Neuronal stem cell (in vitro differentiated cells): ENCODE measurements at regions not wholly inside any gene's neighbourhood (a gene's known extent, or its start where the extent isn't known, plus 50 kb on each side); places are given as distances from the start of the nearest gene placed in this dataset.
"Not testable (repeated sequence)": the region's sequence is repeated elsewhere in the genome, so short reads cannot be mapped to it uniquely, and the experiment has no call there.

Experiments used
- DNase-seq: peaks from one replicate; pipeline ENCODE4 v3.0.0-alpha.2; 2013; ENCODE audit warnings: low spot score
- H2AFZ ChIP-seq: one replicate; pipeline ENCODE4 v1.6.1; 2013; ENCODE audit warnings: mild to moderate bottlenecking, low read length, inconsistent platforms
- H2AK5ac ChIP-seq: 2 replicates; pipeline ENCODE4 v1.6.1; 2013; ENCODE audit warnings: low read depth, mild to moderate bottlenecking, inconsistent platforms, low read length, moderate library complexity, mixed read lengths
- H2BK120ac ChIP-seq: 2 replicates; pipeline ENCODE4 v1.6.1; 2013; ENCODE audit warnings: low read depth, mild to moderate bottlenecking, inconsistent platforms, low read length, moderate library complexity, mixed read lengths
- H2BK12ac ChIP-seq: one replicate; pipeline ENCODE4 v1.6.1; 2013; ENCODE audit warnings: low read length, inconsistent platforms
- H2BK15ac ChIP-seq: 2 replicates; pipeline ENCODE4 v1.6.1; 2013; ENCODE audit warnings: mild to moderate bottlenecking, low read length, inconsistent platforms, mixed read lengths
- H2BK5ac ChIP-seq: one replicate; pipeline ENCODE4 v1.6.1; 2013; ENCODE audit warnings: inconsistent platforms, mild to moderate bottlenecking, low read length, moderate library complexity
- H3K14ac ChIP-seq: one replicate; pipeline ENCODE4 v1.6.1; 2013; ENCODE audit warnings: low read length, inconsistent platforms
- H3K18ac ChIP-seq: 2 replicates; pipeline ENCODE4 v1.6.1; 2013; ENCODE audit warnings: low read length, inconsistent platforms
- H3K23ac ChIP-seq: 2 replicates; pipeline ENCODE4 v1.6.1; 2013; ENCODE audit warnings: low read depth, mild to moderate bottlenecking, mixed read lengths, low read length, inconsistent platforms; ENCODE audit not compliant: poor library complexity
- H3K27ac ChIP-seq: replicated peaks from 3 replicates; pipeline ENCODE4 v1.5.1; 2013; ENCODE audit warnings: low read length, inconsistent platforms
- H3K27me3 ChIP-seq, 3 experiments: 2 replicates each; pipeline ENCODE4 v1.6.1; 2013; ENCODE audit warnings: low read length in 3 of 3, mild to moderate bottlenecking in 2 of 3, inconsistent platforms in 1 of 3, low read depth in 1 of 3, mixed read lengths in 1 of 3, moderate library complexity in 1 of 3; ENCODE audit not compliant: control insufficient read depth in 3 of 3, insufficient read depth in 3 of 3
- H3K36me3 ChIP-seq, 2 donors: replicated peaks in 1 of 2; 2 replicates each; pipeline ENCODE4 v1.6.1; 2013; ENCODE audit warnings: low read length in 2 of 2; ENCODE audit not compliant: control insufficient read depth in 2 of 2, insufficient read depth in 2 of 2
- H3K4ac ChIP-seq: 2 replicates; pipeline ENCODE4 v1.6.1; 2013; ENCODE audit warnings: inconsistent platforms, mild to moderate bottlenecking, low read length, moderate library complexity
- H3K4me1 ChIP-seq, 2 donors: 1 replicate in 1 of 2; 2 replicates in 1 of 2; pipeline ENCODE4 v1.6.1; 2013; ENCODE audit warnings: low read length in 2 of 2, low read depth in 1 of 2; ENCODE audit not compliant: control insufficient read depth in 2 of 2, insufficient read depth in 1 of 2
- H3K4me2 ChIP-seq: one replicate; pipeline ENCODE4 v1.6.1; 2013; ENCODE audit warnings: mild to moderate bottlenecking, low read length, inconsistent platforms; ENCODE audit not compliant: insufficient read depth, poor library complexity, severe bottlenecking
- H3K4me3 ChIP-seq, 2 donors: 2 replicates each; pipeline ENCODE4 v1.5.1; 2013; ENCODE audit warnings: low read length in 2 of 2, mild to moderate bottlenecking in 2 of 2, inconsistent platforms in 1 of 2, moderate library complexity in 1 of 2
- H3K79me1 ChIP-seq: one replicate; pipeline ENCODE4 v1.6.1; 2013; ENCODE audit warnings: low read depth, mild to moderate bottlenecking, inconsistent platforms, low read length, moderate library complexity
- H3K9ac ChIP-seq: one replicate; pipeline ENCODE4 v1.6.1; 2013; ENCODE audit warnings: mild to moderate bottlenecking, low read depth, low read length, inconsistent platforms; ENCODE audit not compliant: poor library complexity
- H3K9me3 ChIP-seq, 2 donors: replicated peaks in 1 of 2; 2 replicates each; pipeline versions ENCODE3 to v1.6.1; 2013; ENCODE audit warnings: low read length in 2 of 2, mild to moderate bottlenecking in 2 of 2, inconsistent platforms in 1 of 2, low read depth in 1 of 2, mixed read lengths in 1 of 2, moderate library complexity in 1 of 2; ENCODE audit not compliant: control insufficient read depth in 2 of 2, insufficient read depth in 1 of 2
- H4K8ac ChIP-seq: one replicate; pipeline ENCODE4 v1.6.1; 2013; ENCODE audit warnings: low read depth, mild to moderate bottlenecking, inconsistent platforms, low read length, moderate library complexity
- H4K91ac ChIP-seq: one replicate; pipeline ENCODE4 v1.6.1; 2013; ENCODE audit warnings: low read length, low read depth, mild to moderate bottlenecking, inconsistent platforms; ENCODE audit not compliant: poor library complexity
- WGBS, 2 donors: extraction: QIAGEN DNeasy Blood & Tissue Kit; methylation state at CpG; one replicate each; pipeline ENCODE4 v1.1.7; 2013; ENCODE audit warnings: missing lambda C conversion rate in 2 of 2, mixed read lengths in 1 of 2; ENCODE audit not compliant: insufficient read length in 2 of 2, insufficient replicate concordance in 1 of 2; ENCODE audit errors: extremely low coverage in 2 of 2; 5-methylcytosine and 5-hydroxymethylcytosine counted together

DNA sequence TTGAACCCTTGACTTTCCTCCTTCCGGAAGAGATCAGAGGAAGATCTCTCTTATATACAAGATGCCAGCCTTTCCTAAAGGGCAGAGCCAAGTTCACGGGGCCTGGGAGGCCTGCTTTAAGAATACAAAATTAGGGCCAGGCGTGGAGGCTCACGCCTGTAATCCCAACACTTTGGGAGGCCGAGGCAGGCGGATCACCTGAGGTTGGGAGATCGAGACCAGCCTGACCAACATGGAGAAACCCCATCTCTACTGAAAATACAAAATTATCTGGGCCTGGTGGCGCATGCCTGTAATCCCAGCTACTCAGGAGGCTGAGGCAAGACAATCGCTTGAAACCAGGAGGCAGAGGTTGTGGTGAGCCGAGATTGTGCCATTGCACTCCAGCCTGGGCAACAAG, 108.2 kb upstream of the SPDYE9 start:
- not testable (repeated sequence) for H3K9me3 ChIP-seq, H2AK5ac ChIP-seq, H2AFZ ChIP-seq, H3K4me2 ChIP-seq, H2BK12ac ChIP-seq, H3K79me1 ChIP-seq, H3K4ac ChIP-seq, H3K9ac ChIP-seq, H2BK5ac ChIP-seq, H3K14ac ChIP-seq, H4K8ac ChIP-seq, H3K36me3 ChIP-seq, H2BK15ac ChIP-seq, H3K18ac ChIP-seq, DNase-seq, H3K4me1 ChIP-seq, H3K23ac ChIP-seq, H3K4me3 ChIP-seq, H4K91ac ChIP-seq, H3K27me3 ChIP-seq, H3K27ac ChIP-seq, H2BK120ac ChIP-seq
- no CpG with 5 or more reads among the region's 10 CpGs for WGBS, 2 donors

- DNase-seq, result not testable (repeated sequence)
Measured at GRCh38 chr7:73190483-73191155, 104.8 kb upstream of the SPDYE9 start.

DNA sequence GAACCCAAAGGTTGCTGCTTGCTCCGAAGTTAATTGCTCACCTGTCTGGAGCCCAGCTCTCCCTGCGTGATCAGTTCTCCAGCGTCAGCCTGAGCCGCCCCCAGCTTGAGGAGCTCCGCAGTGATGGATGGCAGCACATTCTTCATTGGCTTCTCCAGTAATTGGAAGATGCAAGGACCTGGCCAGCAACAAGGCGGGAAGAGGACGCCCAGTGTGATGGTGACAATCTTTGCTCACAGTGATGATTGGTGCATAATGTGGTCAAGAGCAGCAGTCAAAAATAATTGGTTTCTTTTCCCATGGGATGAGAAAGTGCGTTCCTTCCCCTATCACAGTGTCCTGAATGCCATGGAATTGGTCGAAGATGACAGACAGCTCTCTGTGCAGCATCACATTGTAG, 102.4 kb upstream of the SPDYE9 start:
- not testable (repeated sequence) for H3K14ac ChIP-seq, H3K79me1 ChIP-seq, H3K4me1 ChIP-seq, H3K27ac ChIP-seq, H2AFZ ChIP-seq, H3K4me2 ChIP-seq, H3K36me3 ChIP-seq, H4K91ac ChIP-seq, H3K4ac ChIP-seq, H4K8ac ChIP-seq, H2BK120ac ChIP-seq, H3K23ac ChIP-seq, H2BK12ac ChIP-seq, H2BK5ac ChIP-seq, H3K9ac ChIP-seq, DNase-seq, H3K27me3 ChIP-seq, H3K18ac ChIP-seq, H3K9me3 ChIP-seq, H3K4me3 ChIP-seq, H2BK15ac ChIP-seq, H2AK5ac ChIP-seq
- WGBS, 2 donors, result no CpG with 5 or more reads among the region's 9 CpGs

More at GRCh38 chr7:73190483-73191155, 104.8 kb upstream of the SPDYE9 start:
- H3K9me3 ChIP-seq, H3K4ac ChIP-seq, H2AK5ac ChIP-seq, H3K36me3 ChIP-seq, H3K4me3 ChIP-seq, H3K4me2 ChIP-seq, H3K27me3 ChIP-seq, H2BK12ac ChIP-seq, H3K23ac ChIP-seq, H4K91ac ChIP-seq, H2BK5ac ChIP-seq, H2BK15ac ChIP-seq, H4K8ac ChIP-seq, H3K4me1 ChIP-seq, H3K9ac ChIP-seq, H3K18ac ChIP-seq, H3K27ac ChIP-seq, H3K14ac ChIP-seq, H3K79me1 ChIP-seq, H2AFZ ChIP-seq, H2BK120ac ChIP-seq: not testable (repeated sequence)
- no CpG with 5 or more reads among the region's 9 CpGs for WGBS, 2 donors

DNA sequence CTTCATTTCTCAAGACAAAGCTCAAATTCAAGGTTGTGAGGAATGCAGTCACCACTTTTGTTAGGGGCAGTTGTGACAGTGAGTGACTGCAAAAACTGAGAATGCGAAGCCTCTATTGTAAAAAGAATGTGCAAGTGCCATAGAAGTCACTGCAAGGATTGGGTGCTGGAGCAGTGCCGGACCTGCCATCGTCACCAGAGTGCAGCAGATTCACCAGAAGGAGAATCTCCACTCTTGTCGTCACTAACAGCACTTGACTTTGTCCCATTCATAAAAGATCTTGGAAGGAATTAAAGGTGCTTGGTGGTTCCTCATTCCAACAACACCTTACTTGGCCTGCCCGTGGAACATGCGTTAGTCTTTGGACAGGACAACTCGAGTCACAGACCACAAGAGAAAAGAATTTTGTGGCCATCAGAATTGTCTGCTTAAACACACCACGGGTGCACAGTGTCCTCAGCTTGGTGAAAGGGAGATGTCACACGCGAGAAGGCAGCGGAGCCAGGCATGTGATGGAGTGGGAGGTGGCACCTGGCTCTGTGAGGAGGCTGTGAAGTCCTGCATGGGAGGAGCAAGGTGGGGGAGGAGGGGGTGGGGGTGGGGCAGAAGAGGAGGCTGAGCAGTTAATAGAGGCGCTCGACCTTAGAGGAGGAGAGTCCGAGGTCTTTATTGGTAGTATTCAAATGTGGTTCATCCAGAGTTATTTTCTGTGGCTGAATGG, 100.9 kb upstream of the SPDYE9 start:
- not testable (repeated sequence) for H3K9me3 ChIP-seq, H3K79me1 ChIP-seq, H3K23ac ChIP-seq, H3K18ac ChIP-seq, H3K4me3 ChIP-seq, H3K4me1 ChIP-seq, H3K9ac ChIP-seq, H2AFZ ChIP-seq, H3K36me3 ChIP-seq, H4K91ac ChIP-seq, H3K14ac ChIP-seq, H2BK12ac ChIP-seq, H4K8ac ChIP-seq, H3K4me2 ChIP-seq, H2AK5ac ChIP-seq, H3K27me3 ChIP-seq, DNase-seq, H2BK15ac ChIP-seq, H3K27ac ChIP-seq, H2BK120ac ChIP-seq, H3K4ac ChIP-seq, H2BK5ac ChIP-seq
- no CpG with 5 or more reads among the region's 14 CpGs for WGBS, 2 donors
